Fibroblast of skin of left biceps (primary cell): ENCODE measurements at regions not wholly inside any gene's neighbourhood (a gene's known extent, or its start where the extent isn't known, plus 50 kb on each side); places are given as distances from the start of the nearest gene placed in this dataset.
A peak's percentile ranks its signal among the peaks of the same experiment; 100 is the strongest.
"Not testable (repeated sequence)": the region's sequence is repeated elsewhere in the genome, so short reads cannot be mapped to it uniquely, and the experiment has no call there.

ENCODE experiments used
- DNase-seq, 2 experiments: peaks; one replicate each; pipeline ENCODE4 v3.0.0-alpha.2; 2013; ENCODE audit warnings: low read depth in 2 of 2

DNA sequence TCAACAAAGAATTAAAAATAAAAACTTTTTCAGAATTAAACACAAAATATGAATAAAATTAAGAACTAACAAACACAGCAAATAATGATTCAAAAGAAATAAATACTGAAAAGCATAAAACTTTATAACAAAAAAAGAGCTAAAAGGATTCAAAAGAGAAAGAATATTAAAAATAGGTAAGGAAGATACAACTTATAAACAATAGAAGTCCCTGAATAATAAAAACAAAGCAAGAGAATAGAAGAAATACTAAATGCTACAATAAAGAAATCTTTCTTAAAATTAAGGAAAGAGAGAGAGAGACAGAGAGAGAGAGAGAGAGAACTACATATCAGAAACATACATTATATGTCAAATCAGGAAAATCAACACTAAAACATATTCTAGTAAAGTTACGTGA lies 619.9 kb upstream of the SLIT2 start:
- DNase-seq: no peak

GRCh38 chr4:19623866-19624265 lies 627.8 kb upstream of the SLIT2 start:
- no peak for DNase-seq

DNA sequence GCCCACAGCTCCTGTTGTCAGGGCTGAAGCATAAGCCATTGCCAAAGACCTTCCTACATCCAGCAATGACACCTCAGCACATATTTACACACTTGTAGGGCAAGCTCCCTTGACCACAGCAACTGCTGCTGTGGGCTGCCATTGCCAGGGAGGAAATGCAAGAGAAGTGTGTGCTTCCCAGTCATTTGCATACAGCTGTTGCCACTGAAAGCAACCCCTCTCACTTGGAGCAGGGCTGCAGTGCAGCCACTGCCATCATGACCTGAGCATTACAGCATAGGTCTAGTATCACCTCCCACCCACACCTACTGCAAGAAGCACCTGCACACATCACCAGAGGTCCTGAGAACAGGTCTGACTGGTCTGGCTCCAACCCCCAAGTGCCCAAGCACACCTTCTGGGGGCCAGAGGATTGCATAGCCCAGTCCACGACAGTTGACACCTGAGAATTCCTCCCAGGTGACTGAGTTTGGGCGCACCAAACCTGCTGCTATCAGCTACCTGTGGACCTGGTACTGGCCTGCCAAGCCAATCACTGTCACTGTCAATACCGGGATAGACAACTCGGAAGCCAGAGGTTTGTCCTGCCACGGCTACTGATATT lies 636.5 kb upstream of the SLIT2 start:
- no peak for DNase-seq

GRCh38 chr4:19614171-19614570 lies 637.5 kb upstream of the SLIT2 start:
- no peak for DNase-seq

DNA sequence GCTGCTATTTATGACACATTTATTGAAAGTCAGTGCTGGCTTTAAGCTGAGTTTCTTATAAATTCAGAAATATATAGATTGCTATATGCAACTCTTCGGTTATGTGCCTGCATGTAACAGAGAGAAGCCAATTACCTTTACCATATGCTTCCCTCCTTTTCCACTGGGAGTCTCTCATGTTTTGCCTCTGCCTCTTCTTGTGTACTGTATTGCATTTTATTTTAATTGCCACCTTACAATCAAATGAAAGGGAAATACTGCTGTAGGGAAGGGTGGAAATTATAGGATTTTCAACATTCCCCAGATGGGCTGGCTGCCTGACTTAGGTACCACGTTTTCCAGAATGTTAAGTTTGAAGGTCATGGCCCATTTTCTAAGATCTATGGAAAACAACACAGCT lies 655.4 kb upstream of the SLIT2 start:
- DNase-seq: no peak

DNA sequence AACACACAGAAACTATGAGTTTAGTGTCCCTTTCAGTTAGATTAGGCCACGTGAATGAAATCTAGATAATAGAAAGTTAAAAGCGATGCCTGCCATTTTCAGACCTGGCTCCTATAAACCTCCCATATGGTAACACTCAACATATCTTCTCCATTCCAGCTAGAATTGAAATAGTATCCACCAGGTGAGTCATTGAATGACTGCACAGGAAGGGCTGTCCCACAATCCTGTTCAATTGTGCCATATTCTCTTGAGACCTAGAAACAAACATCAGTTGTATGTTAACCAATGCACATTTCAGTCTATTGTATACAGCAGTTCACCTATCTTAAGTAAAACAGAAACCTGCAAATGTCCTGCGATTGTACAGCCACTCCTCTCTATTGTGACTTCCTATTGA lies 659.3 kb upstream of the SLIT2 start:
- no peak for DNase-seq

DNA sequence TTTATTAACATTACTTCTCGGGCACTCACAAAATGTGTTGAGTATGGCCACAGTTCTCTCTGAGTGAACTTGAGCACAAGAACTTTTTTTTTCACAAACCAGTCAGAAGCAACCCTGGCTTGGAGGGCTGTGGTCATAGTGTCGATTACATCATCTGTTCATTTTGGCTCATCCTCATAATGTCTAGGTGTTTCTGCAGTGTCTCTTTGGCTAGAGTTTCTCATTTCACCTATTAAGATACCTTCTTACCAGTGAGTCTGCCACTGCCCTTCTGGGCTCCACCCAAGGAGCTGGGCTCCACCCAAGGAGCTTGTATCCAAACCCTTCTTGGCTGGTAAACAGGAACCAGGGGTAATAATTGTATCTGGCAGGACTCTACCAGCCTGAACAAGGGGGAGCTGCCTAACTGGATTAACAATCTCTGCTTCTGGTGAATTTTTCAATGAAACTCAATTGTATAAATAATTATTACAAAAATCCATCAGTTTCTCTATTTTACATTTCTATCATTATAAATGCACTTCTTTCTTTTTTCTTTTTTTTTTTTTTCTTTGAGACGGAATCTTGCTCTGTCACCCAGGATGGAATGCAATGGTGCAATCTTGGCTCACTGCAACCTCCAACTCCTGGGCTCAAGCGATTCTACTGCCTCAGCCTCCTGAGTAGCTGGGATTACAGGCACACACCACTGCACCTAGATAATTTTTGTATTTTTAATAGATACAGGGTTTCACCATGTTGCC lies 667.7 kb upstream of the SLIT2 start:
- DNase-seq: no peak

DNA sequence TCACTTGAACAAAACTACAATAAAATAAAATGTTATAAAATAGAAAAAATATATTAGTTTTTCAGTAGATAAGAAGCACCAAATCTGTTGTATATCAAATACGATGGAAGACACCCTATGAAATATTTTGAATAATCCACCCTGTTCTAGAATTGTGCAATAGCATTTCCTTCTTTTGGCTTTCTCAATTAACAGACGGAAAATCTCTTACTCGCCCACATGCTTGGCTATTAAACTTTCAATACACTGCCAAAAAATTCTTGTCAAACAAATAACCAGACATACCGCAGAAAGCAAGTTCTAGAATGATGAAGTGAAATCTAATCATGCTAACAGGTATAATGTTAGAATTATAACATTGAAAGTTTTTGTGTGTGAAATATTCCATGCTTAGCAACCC lies 671.6 kb upstream of the SLIT2 start:
- DNase-seq: peak; percentile 59 to 69

DNA sequence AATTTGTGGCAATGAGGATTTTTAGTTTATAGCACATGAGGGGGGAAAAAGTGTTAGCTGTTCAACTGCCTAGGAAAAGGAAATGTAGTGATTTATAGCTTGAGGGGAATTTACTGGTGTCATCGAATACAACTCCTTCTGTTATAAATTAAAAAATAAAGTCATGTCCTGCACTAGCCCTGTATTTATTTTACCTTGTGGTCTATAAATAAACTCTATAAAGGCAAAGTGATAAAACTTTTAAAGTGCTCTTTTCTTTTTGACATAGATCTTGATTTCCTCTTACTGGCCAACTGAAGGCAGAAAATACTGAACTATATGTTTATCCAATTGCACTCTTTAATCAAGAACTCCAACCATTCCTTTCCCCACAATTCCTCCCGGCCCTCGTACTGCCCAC lies 672.1 kb upstream of the SLIT2 start:
- no peak for DNase-seq

DNA sequence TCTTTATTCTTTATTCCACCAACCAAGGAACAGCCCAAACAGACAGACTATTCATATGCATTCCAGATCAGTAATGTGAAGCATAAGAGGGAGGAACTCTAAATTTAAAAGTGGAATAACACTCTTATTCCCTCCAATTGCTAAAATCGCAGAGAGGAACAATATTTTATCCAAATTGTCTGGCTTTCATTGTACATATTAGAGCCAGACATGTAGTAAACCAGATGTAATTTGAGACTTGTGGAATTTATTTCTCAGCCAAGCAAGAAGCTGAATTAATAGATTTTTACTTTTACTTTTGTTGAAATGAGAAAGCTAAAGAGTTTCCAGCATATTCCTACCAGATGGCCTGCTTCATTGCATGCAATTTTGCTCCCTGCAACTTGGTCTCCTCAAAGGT lies 674.6 kb upstream of the SLIT2 start:
- peak; percentile 58 to 63 for DNase-seq

DNA sequence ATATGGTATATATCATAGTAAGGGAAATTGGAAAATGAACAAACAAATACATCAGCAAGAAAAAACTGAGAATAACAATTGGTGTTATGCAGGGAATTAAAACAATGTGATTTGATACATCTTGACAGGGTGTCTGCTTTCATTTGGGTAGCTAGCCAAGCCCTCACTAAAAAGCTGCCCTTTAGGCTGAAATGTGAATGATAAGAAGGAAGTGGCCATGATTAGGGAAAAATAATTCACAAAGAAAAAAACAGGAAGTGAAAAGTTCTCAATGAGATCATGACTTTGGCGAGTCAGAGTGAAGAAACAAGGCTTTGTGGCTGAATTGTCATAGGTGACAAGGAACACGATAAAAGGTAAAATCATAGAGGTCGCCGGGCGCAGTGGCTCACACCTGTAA lies 675.8 kb upstream of the SLIT2 start:
- DNase-seq: no peak

DNA sequence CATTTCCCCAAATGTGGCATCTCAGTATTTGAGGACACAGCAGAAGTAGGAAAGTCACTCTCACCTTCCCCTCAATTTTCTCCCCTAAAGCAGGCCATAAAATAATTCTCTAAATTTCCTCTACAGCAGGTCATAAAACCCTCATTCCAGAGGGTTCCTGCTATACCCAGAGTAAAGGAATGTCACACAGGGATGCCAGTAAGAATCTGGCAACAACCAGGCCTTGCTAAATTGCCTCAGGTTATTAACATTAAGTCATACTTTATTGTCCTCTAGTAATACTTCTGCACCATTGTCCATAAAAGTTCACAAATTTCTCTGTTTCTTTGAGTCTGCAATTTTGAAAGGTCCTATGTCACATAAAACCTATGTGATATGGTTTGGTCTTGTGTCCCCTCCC lies 685.7 kb upstream of the SLIT2 start:
- no peak for DNase-seq

DNA sequence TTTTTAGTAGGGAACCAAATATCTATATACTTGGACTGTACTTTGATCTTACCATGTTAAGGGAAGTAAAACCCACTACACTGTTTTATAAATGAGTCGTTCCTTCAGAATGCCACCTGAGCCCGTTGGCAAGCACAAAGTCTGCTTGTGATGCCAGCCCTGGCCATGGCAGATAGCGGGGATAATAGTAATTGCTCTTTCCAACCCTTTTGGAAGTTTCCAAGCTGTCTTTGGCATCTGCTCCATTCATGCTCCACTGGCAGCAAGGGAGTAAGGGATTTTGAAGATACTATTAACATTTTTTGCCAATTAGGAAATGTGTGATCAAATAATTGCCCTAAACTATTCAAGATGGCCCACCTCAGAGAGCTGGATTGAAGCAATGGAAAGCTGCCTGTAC lies 689.2 kb upstream of the SLIT2 start:
- no peak for DNase-seq

DNA sequence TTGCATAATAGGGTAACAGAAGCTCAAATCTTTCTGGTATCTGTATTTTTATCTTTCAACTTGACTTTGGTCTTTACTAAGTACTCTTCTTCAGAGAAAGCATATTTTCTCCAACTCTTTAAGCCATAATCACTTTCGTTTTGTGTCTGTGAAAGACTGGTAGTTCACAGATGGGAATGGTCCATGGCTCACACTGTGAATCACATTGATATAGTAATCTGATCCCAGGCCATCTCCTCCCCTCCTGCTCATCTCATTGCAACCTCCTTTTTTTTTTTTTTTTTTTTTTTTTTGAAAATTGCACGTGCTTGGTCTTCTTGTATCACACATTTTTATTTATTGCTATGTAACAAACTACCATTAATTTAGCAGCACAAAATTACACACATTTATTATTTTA lies 694.5 kb upstream of the SLIT2 start:
- no peak for DNase-seq

- not testable (repeated sequence) for DNase-seq
Measured at GRCh38 chr4:19556276-19556675, 695.4 kb upstream of the SLIT2 start.

- no peak for DNase-seq
Measured at GRCh38 chr4:19547463-19547862, 704.2 kb upstream of the SLIT2 start.

GRCh38 chr4:19544446-19545125 lies 707.1 kb upstream of the SLIT2 start:
- no peak for DNase-seq

DNA sequence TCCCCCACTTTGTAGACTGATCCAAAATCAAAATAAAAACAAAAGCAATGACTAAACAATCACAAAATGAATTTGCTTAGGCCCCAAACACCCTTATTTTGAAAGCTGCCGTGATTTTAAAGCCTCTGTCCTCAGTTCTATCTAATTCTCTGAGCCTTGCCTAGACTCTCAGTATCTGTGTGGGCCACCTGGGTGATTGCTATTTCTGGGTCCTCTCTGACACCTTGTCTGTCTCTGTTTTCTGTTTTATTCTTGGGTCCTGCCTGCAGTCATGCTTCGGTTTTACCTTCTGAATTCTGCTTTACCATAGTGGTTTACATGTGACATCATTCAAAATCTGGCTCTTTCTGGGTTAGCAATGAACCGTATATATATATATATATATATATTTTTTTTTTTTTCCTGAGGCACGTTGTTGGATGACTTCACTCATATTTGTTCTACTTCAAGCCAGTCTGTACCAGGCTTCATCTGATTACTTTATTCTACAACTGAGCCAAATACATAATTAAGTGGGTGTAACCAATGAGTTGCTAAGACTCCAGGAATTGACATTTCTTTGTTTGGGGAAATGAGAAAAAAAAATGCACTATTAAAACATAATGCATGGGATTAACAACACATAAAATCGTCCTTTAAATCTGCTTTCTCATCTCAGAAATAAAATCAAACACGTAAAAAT lies 710.7 kb upstream of the SLIT2 start:
- DNase-seq: no peak

DNA sequence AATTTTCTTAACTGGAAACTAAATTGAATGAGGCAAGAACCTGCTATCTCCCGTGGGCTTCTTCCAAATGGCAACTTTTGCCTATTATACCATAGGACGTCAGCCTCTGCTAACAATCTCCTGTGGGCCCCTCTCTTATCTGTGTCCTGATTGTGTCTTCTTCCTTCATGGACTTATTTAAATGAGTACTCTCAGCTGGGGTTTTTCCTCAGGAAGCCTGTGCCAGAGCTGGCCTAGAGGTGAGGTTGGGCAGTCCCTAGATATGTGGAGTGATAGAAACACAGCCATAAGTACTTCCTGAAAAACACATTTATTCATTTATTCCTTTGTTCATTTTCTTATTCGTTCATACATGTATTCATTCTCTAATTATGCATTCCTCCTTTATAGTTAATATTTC lies 712.5 kb upstream of the SLIT2 start:
- DNase-seq: no peak

GRCh38 chr4:19534159-19534558 lies 717.5 kb upstream of the SLIT2 start:
- no peak for DNase-seq

DNA sequence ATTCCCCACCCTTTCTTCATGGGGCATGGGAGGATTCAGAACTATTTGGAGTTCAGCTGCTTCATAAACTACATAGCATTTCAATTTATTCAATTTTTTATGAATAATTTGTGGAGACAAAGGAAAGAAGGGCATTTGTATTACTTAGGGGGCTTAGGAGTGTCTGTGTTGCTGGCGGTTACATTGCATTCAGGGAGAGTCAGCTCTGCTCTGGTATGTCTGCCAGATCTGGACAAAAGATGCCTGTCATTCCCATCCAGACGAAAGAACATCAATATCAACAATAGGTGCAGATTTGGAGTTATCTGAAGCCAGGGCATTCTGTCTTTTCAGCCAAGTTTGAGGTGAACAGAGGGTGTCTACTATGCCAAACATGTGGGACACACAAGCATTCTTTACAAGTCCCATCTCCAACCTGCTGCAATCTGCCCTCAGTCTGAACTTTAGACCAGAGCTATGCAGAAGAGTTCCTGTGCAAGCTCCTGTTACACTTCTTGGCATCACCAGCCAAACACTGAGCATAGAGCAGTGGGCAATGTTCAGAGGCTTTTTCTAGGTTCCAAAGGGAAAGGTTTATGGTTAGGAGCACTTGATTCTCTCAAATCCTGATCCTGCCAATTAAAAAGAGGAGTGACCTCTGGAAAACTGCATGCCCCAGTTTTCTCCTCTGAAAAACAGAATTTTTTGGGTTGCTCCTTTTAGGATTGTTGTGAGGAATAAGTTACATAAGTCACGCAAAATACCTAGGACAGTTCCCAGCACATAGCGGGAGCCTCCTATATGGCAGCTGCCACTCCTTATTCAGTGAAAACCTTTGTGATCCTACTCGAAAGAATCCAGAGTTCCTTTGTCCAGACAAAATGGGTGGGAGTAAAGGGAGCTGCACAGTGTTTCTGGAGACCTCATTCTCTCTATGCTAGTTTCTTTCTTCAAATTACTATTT lies 719.5 kb upstream of the SLIT2 start:
- DNase-seq: no peak

- no peak for DNase-seq
Measured at GRCh38 chr4:19523964-19524363, 727.7 kb upstream of the SLIT2 start.
